Stimulated activated CD8-positive, alpha-beta memory T cell treated with anti-CD3 and anti-CD28 coated beads, Interleukin-15, amount 100 ng/mL, for 4 hours (primary cell): ENCODE measurements at regions not wholly inside any gene's neighbourhood (a gene's known extent, or its start where the extent isn't known, plus 50 kb on each side); places are given as distances from the start of the nearest gene placed in this dataset.
"Not testable (repeated sequence)": the region's sequence is repeated elsewhere in the genome, so short reads cannot be mapped to it uniquely, and the experiment has no call there.

Experiments
- DNase-seq, 2 donors: peaks; one replicate each; pipeline ENCODE4 v3.0.0-alpha.2; 2020; ENCODE audit warnings: low read depth in 2 of 2

- no peak for DNase-seq
Measured at GRCh38 chr13:48808683-48809082, 155.0 kb downstream of the CYSLTR2 start.

DNA sequence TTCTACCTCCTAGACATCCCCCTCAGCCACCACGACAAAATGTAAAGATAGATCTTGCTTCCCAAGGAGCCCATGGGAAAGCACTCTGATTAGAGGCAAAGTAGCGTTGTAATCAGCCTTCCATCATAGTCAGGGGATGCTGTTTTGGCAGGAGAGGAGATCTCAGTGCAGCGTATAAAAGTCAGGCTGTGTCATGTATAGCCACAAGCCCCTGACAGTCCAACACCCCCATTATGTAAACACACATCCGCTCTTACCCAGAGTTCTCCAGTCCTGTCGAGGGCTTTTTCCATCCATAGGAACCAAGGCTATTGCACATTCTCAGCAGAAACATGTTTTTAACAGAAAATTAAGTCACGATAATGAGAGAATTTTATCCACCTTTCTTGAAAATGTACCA lies 156.3 kb downstream of the CYSLTR2 start:
- no peak for DNase-seq

DNA sequence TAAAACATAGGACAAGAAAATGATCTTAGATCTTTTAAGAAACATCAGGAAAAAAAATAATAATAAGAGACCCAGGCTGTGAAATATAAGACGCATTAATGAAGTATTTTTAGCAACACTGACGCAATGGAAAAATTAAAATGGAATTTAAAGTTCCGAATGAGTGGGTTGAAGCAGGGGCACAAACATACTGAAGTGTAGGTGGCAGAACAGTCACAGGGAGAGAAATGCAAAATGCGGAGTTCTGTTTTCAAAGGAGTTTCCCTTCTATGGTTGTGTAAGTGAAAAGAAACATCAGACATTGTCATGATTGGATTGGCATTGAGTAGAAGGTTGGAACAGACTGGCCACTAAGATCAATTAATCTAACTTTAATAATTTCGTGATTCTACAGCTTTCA lies 159.8 kb downstream of the CYSLTR2 start:
- DNase-seq: no peak

DNA sequence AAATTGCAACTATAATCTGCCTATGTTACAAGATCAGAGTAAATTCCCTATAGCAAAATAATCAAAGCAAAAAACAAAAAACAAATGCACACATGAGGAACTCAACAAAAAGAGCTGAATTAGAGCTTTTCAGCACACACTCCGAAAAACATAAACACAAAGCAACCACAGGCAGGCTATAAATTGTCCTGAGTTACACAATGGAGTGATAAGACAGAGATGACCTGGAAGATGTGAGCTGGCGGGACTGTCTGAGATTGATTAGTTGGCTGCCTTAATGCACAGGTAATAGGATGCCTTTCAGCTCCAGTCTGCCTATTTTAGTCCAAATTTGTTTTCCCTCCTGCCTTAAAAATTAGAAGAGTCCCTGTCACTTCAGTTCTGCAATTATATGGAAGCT lies 159.0 kb upstream of the FNDC3A start:
- no peak for DNase-seq

DNA sequence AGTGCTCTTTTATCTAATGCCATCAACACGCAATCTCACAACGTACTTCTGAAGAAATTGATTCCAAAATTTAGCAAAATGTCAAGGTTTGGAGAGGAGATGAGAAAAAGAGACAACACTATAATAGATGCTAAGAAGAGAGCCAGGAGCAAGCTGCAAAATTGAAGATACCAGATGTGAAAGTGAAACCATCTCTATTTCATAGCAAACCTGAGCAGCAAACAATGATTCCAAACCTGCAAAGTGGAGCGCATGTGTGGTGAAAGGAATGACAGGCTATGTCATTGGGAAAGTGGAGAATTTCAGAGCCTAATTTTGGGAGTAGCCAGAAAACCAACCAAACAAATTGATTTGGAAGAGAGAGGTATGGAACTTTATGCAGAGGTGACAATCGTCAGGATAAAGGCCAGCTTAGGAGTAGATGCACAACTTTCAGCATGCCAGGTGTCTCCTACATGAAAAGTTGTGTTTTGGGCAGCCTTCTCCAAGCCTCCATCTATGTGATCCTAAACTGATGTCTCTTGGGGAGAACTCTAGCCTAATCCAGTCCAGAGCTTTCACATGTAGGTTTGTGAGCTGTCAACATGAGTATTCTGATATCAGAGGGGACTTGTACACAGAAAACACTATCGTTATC lies 158.4 kb upstream of the FNDC3A start:
- DNase-seq: no peak

DNA sequence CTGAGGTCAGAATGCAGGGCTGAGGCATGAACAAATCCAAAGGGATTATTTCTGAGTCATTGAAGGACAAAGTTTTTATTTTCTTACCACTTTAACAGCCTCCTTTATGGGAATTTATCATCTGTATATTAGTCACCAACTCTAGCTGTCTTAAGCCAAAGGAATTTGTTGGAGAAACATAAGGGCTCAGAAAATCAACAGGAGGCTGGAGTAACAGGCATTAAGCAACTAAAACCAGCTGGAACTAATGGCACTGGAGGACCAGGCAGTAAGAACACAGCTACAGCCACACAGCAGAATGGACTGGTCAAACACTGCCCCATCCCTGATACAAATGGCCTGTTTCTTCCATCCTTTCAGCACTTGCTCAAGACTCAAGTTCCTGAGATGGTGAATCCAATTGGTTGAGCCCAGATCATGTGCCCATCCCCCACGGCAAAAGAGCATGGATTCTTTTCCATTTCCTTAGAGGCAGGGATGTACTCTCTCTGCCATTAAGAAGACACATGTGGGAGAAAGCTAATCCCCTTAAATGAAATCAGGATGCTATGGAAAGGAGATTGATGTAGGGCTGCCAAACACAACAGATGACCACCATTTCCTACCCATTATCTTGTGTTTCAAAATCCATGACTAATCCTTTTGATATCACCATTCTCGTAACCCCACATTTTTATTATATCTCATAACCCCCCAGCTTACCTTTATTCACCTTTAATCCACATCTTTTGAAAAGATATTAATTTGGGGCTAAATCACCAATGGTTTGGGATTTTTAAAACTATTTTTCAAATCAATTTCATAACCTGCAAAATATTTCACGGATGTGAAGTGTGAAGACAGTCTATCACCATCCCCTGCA lies 157.0 kb upstream of the FNDC3A start:
- DNase-seq: no peak

DNA sequence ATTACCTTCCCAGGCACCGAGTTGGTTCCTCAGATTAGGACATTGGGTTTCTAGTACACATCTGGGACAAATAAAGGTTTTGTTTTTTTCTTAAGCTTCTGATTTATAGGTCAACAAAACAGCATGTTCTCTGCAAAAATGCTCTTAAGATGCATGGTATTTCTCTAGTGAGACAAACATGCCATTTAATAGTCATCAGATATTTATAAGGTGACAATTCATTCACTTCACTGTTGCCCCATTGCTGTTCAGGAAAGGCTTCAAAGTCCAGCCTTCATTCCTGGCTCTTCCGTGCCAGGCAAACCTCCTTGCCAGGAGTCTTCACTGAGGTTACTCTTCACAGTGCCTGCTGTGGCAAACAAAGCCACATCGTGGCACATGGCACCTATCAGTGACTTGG lies 156.3 kb upstream of the FNDC3A start:
- no peak for DNase-seq

GRCh38 chr13:48819899-48820298 lies 155.8 kb upstream of the FNDC3A start:
- DNase-seq: no peak

GRCh38 chr13:48823526-48823925 lies 152.2 kb upstream of the FNDC3A start:
- DNase-seq: not testable (repeated sequence)

DNA sequence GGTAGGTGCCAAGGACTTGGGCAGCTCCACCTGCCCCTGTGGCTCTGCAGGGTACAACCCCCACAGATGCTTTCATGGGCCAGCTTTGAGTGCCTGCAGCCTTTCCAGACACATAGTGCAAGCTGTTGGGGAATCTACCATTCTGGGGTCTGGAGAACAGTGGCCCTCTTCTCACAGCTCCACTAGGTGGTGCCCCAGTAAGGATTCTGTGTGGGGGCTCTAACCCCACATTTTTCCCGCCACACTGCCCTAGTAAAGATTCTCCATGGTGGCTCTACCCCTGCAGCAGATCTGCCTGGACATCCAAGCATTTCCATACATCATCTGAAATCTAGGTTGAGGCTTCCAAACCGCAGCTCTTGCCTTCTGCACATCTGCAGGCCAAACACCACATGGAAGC lies 149.7 kb upstream of the FNDC3A start:
- DNase-seq: no peak

GRCh38 chr13:48826922-48827454 lies 148.7 kb upstream of the FNDC3A start:
- not testable (repeated sequence) for DNase-seq

GRCh38 chr13:48827709-48828108 lies 148.0 kb upstream of the FNDC3A start:
- no peak for DNase-seq

- DNase-seq: no peak
Measured at GRCh38 chr13:48828962-48829411, 146.7 kb upstream of the FNDC3A start.

DNA sequence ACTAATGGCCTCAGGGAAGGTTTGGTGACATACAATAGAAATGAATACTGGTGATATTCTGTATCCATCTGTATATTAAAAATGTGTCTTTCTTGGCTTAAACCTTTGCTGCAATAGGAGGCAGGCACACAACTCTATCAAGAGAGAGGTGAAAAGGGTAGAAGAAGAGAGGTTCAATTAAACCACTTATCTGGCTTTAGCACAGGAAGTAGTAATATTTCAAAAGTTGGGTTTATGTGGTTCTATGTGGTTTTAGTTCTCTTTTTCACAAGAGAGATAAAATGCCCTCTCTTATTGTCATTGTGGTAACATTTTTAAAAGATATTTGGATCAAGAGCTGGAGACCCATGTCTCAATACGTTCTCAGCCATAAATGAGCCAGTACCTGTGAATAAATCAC lies 146.2 kb upstream of the FNDC3A start:
- DNase-seq: no peak

- no peak for DNase-seq
Measured at GRCh38 chr13:48831248-48831647, 144.5 kb upstream of the FNDC3A start.

DNA sequence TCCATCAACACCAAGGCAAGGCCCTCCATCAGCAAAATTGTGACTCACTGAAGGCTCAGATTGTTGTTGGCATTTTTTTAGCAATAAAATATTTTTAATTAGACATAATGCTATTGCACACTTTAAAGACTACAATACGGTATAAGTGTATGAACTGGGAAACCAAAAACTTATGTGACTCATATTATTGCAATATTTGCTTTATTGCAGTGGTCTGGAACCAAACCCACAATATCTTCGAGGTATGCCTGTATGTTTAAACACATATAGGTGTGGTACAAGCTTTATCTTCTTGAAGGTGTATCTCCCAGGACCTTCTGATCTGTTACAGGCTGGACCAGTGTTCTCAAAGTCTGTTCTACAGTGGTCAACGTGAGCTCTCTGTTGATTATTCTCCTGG lies 142.3 kb upstream of the FNDC3A start:
- DNase-seq: no peak

DNA sequence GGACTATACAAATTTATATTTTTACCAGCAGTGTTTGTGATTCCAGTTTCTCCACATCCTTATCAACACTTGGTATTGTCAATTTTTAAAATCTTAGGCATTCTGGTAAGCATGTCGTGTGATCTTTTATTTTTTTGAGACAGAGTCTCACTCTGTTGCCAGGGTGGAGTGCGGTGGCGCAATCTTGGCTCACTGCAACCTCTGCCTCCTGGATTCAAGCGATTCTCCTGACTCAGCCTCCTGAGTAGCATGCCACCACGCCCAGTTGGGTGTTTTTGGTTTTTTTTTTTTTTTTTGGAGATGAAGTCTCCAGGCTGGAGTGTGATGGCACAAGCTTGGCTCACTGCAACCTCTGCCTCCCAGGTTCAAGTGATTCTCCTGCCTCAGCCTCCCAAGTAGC lies 140.4 kb upstream of the FNDC3A start:
- not testable (repeated sequence) for DNase-seq

DNA sequence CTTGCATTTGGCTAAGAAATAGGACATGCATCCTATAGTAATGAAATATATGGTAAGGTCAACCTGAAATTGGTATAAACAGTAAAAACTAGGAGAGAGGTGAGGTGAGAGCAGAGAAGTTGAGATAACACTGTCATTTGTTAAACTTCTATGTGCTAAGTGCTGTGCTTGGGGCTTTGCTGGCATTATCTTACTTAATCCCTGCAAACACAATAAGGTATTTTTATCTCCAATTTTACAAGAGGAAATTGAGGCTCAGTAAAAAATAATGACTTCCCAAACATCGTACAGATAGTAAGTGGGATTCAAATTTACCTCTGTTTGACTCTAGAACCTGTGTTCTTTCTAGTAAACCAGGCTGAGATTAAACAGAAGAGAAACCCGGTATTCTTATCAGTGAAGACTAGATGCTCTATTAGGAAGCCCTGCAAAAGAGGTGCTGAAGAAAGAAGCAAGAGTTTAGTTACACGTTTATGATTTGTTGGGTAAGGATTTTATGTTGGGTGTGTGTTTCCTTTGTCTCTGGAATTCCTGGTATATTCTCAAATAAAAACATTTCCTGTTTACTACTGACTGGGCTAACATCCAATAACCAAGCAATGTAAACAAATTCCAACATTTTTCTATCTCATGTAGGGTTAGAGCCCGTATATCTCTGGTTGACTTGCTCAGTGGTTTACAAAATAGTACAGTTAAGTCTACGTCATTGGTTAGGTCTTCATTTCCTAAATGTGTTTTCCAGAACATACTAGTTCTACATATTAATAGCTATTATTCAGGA lies 137.3 kb upstream of the FNDC3A start:
- DNase-seq: no peak

- no peak for DNase-seq
Measured at GRCh38 chr13:48839171-48839570, 136.5 kb upstream of the FNDC3A start.

GRCh38 chr13:48840366-48840765 lies 135.3 kb upstream of the FNDC3A start:
- DNase-seq: no peak

DNA sequence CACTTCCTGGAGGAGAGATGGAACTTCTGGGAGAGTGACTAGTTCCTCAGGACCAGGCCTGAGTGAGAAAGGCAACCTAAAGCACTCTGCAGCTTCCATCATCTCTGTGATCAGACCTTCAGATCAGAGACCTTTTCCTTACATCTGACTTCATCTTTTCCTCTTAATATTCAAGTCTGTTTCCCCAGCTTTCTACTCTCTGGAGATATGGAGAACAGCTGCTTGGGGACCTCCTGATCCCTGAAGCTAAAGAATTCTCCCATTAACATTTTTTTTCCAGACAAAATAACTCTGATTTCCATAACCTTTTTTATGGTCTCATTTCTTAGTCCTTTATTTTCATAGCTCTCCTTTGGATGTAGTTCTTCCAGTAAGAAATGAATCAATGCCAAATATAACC lies 133.4 kb upstream of the FNDC3A start:
- no peak for DNase-seq
